GM23248 (cell line): ENCODE measurements at regions not wholly inside any gene's neighbourhood (a gene's known extent, or its start where the extent isn't known, plus 50 kb on each side); places are given as distances from the start of the nearest gene placed in this dataset.
"Not testable (repeated sequence)": the region's sequence is repeated elsewhere in the genome, so short reads cannot be mapped to it uniquely, and the experiment has no call there.

Source experiments
- DNase-seq: peaks from one replicate; pipeline ENCODE4 v3.0.0-alpha.2; 2015
- H2AFZ ChIP-seq: fragments of 200-600 bp; sonication (generic); 2 replicates; pipeline ENCODE4 v1.6.1; 2016; ENCODE audit warnings: antibody characterized with exemption
- H3F3A ChIP-seq: fragments of 200-600 bp; sonication (generic); 2 replicates; pipeline ENCODE4 v1.6.1; 2016; ENCODE audit warnings: mild to moderate bottlenecking, antibody characterized with exemption, mixed run types; ENCODE audit not compliant: insufficient read depth
- H3K27ac ChIP-seq: fragments of 200-600 bp; sonication (generic); 2 replicates; pipeline ENCODE4 v1.5.1; 2016; ENCODE audit warnings: mild to moderate bottlenecking
- H3K27me3 ChIP-seq: fragments of 200-600 bp; sonication (generic); replicated peaks from 2 replicates; pipeline ENCODE4 v1.6.1; 2016; ENCODE audit warnings: mild to moderate bottlenecking; ENCODE audit not compliant: insufficient read depth
- H3K36me3 ChIP-seq: fragments of 200-600 bp; sonication (generic); 2 replicates; pipeline ENCODE4 v1.6.1; 2016; ENCODE audit warnings: low read depth, mild to moderate bottlenecking
- H3K4me1 ChIP-seq: fragments of 200-600 bp; sonication (generic); 2 replicates; pipeline ENCODE4 v1.6.1; 2016; ENCODE audit warnings: mild to moderate bottlenecking; ENCODE audit not compliant: insufficient read depth
- H3K4me2 ChIP-seq: fragments of 200-600 bp; sonication (generic); one replicate; pipeline ENCODE4 v1.6.1; 2016; ENCODE audit warnings: mild to moderate bottlenecking; ENCODE audit not compliant: unreplicated experiment
- H3K4me3 ChIP-seq: fragments of 200-600 bp; sonication (generic); 2 replicates; pipeline ENCODE4 v1.5.1; 2016; ENCODE audit warnings: mild to moderate bottlenecking
- H3K79me2 ChIP-seq: fragments of 200-600 bp; sonication (generic); 2 replicates; pipeline ENCODE4 v1.6.1; 2016; ENCODE audit warnings: mild to moderate bottlenecking; ENCODE audit not compliant: insufficient read depth
- H3K9ac ChIP-seq: fragments of 200-600 bp; sonication (generic); 2 replicates; pipeline ENCODE4 v1.6.1; 2016; ENCODE audit warnings: mild to moderate bottlenecking
- H3K9me2 ChIP-seq: fragments of 200-600 bp; sonication (generic); 2 replicates; pipeline ENCODE4 v1.6.1; 2016; ENCODE audit warnings: mixed run types, mild to moderate bottlenecking, moderate library complexity; ENCODE audit not compliant: insufficient read depth
- H3K9me3 ChIP-seq: fragments of 200-600 bp; sonication (generic); one replicate; pipeline ENCODE4 v1.6.1; 2017; ENCODE audit warnings: low read depth
- H4K20me1 ChIP-seq: fragments of 200-600 bp; sonication (generic); 2 replicates; pipeline ENCODE4 v1.6.0; 2016; ENCODE audit not compliant: insufficient read depth
- EZH2 ChIP-seq: fragments of 200-600 bp; sonication (generic); IDR thresholded peaks from 2 replicates; pipeline ENCODE4 v1.6.1; 2018; ENCODE audit warnings: antibody characterized with exemption, mild to moderate bottlenecking; ENCODE audit not compliant: insufficient read depth, poor library complexity, severe bottlenecking
- EZH2phosphoT487 ChIP-seq: fragments of 200-600 bp; sonication (generic); IDR thresholded peaks from 2 replicates; pipeline ENCODE4 v1.6.1; 2018; ENCODE audit warnings: antibody characterized with exemption, moderate library complexity, mild to moderate bottlenecking, low read depth; ENCODE audit not compliant: insufficient read depth
- WGBS, 2 experiments: methylation state at CpG; one replicate each; pipeline ENCODE4 v1.1.6; 2015 to 2017; ENCODE audit warnings: low lambda C conversion rate in 2 of 2, low coverage in 1 of 2; ENCODE audit errors: missing lambda C conversion rate in 2 of 2; 5-methylcytosine and 5-hydroxymethylcytosine counted together
- in situ Hi-C: fragments of 300-500 bp; cut with MboI; formaldehyde crosslinking; loops from 2 replicates; pipeline ENCODE4 v1.15.0; 2020

DNA sequence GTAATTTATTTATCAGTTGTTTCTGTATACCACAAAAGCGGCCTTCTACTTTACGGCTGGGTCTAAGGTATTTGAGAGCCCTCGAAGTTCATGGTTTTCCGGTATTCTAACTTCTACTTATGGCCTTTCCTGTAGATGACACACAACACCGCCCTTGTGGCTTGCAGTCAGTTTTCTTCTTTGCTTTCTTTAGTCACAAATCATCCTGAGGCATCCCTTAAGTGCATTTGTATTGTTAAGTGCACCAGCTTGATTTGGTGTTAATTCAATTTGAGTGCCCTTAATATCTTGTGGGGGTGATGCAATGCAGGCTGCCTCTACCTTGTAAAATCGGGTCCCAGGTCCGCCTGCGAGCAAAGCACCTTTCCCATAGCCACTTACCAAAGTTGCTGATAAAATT, 511.9 kb downstream of the CCDC171 start:
- Histone ChIP-seq H3K79me2 (no peaks in the 10 kb centered on the region), H3K9ac (no peak overlapping the region), H3K9me2 (no peaks in the 10 kb centered on the region), H3K27ac (no peak overlapping the region), H3K27me3 (no peaks in the 10 kb centered on the region), H3K36me3 (no peaks in the 10 kb centered on the region), H3K4me1 (peaks cover 8% of the 10 kb centered on the region; the same call in 1 of the 2 replicates), H4K20me1 (no peaks in the 10 kb centered on the region), H3K4me2 (no peak overlapping the region), H2AFZ (no peak overlapping the region), H3F3A (no peaks in the 10 kb centered on the region), H3K9me3 (no peaks in the 10 kb centered on the region), H3K4me3 (no peak overlapping the region)
- in situ Hi-C loops: no loop called here
- DNase-seq: no peak
- WGBS, 2 experiments: 86 to 89% methylated on average over 8 of the region's 8 CpGs
- TF ChIP-seq EZH2phosphoT487 (no peak), EZH2 (no peak)

DNA sequence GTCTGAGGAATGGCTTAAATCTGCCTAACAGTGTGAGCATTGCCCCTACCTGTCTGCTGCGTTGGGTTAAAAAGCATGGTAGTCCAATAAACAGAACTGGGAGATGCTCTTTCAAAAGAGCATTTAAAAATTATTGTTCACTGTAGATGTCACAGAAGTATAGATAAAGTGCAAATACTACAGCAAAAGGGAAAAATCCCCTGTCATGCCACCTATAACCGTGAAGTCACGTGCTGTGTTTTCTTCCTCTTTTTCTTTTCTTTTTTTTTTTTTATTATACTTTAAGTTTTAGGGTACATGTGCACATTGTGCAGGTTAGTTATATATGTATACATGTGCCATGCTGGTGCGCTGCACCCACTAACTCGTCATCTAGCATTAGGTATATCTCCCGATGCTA, 513.4 kb downstream of the CCDC171 start:
- H3F3A ChIP-seq, H3K4me3 ChIP-seq, H3K9me3 ChIP-seq, H3K36me3 ChIP-seq, H3K27ac ChIP-seq, H3K79me2 ChIP-seq, H3K9me2 ChIP-seq, H2AFZ ChIP-seq, H3K4me2 ChIP-seq, in situ Hi-C loops, DNase-seq, H3K27me3 ChIP-seq, H4K20me1 ChIP-seq, H3K9ac ChIP-seq: not testable (repeated sequence)
- peaks cover 10% of the 10 kb centered on the region; the same call in 1 of the 2 replicates for H3K4me1 ChIP-seq
- WGBS, 2 experiments: 84 to 85% methylated on average over 3 to 6 of the region's 6 CpGs

DNA sequence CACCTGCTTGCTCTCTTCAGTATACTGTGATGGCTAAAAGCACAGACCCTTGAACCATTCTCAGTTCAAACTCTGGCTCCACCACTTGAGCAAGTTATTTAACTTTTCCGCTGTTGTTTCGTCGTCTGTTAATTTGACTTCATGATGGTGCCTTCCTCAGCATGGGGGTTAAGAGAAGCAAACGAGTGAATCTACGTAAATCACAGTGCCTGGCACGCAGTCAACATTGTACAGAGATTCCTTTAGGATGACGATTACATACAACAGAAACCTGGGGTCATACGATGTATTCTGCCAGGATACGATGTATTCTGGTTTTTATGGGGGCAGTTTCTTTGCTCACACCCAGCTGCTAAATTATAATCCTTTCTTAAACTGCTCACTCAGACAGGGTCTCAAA, 515.6 kb downstream of the CCDC171 start:
- Histone ChIP-seq H3K9me3 (no peaks in the 10 kb centered on the region), H2AFZ (no peak overlapping the region), H4K20me1 (no peaks in the 10 kb centered on the region), H3K4me1 (peaks cover 6% of the 10 kb centered on the region; the same call in 1 of the 2 replicates), H3K27me3 (no peaks in the 10 kb centered on the region), H3K27ac (no peak overlapping the region), H3F3A (no peaks in the 10 kb centered on the region), H3K4me3 (no peak overlapping the region), H3K4me2 (no peak overlapping the region), H3K79me2 (no peaks in the 10 kb centered on the region), H3K9ac (no peak overlapping the region), H3K36me3 (no peaks in the 10 kb centered on the region), H3K9me2 (no peaks in the 10 kb centered on the region)
- TF ChIP-seq EZH2phosphoT487 (no peak), EZH2 (no peak)
- in situ Hi-C loops: no loop called here
- 71 to 75% methylated on average over 9 of the region's 9 CpGs for WGBS, 2 experiments
- DNase-seq: no peak

DNA sequence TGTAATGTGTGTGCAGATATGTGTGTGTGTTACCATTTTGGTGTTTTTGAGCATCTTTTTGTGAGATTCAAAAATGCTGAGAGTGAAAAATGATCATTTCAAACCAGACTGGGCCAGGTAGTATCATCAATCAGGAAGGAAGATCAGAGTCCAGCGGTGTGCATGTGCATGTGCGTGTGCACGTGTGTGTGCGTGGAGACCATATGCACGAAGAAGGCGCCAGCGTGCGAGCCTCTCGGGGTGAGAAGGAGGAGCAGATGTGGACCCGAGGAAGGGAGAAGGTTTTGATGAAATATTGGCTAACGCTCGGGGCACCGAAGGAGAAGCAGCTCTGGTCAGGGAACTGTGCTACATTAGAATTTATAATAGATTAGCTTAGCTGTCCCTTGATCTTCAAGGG, 516.4 kb downstream of the CCDC171 start:
- Histone ChIP-seq H3K9me3 (no peaks in the 10 kb centered on the region), H3K27me3 (no peaks in the 10 kb centered on the region), H3K4me1 (0 out of 2 replicates have a peak, but pooled peaks cover 4% of the 10 kb centered on the region), H3K4me2 (peak overlapping the region; percentile 14), H3K27ac (no peak overlapping the region), H3K9me2 (no peaks in the 10 kb centered on the region), H3K9ac (no peak overlapping the region), H3F3A (no peaks in the 10 kb centered on the region), H3K36me3 (no peaks in the 10 kb centered on the region), H3K4me3 (no peak overlapping the region), H4K20me1 (no peaks in the 10 kb centered on the region), H3K79me2 (no peaks in the 10 kb centered on the region), H2AFZ (0 out of 2 replicates have a peak overlapping the region, but pooled peaks have one; percentile 20)
- 40 to 43% methylated on average over 13 of the region's 13 CpGs for WGBS, 2 experiments
- in situ Hi-C loops: no loop called here
- no peak for DNase-seq
- TF ChIP-seq EZH2phosphoT487: no peak
